ENCODE measurements at regions not wholly inside any gene's neighbourhood (a gene's known extent, or its start where the extent isn't known, plus 50 kb on each side); places are given as distances from the start of the nearest gene placed in this dataset.
A peak's percentile ranks its signal among the peaks of the same experiment; 100 is the strongest.
"Not testable (repeated sequence)": the region's sequence is repeated elsewhere in the genome, so short reads cannot be mapped to it uniquely, and the experiment has no call there.

GRCh38 chr2:221997683-221998082 lies 301.1 kb downstream of the PAX3 start:
- no peak for DNase-seq

- DNase-seq: no peak
Observed at GRCh38 chr2:221997100-221997499, 301.7 kb downstream of the PAX3 start.

- no peak for DNase-seq
Observed at GRCh38 chr2:221994926-221995325, 303.9 kb downstream of the PAX3 start.

GRCh38 chr2:221984376-221984775 lies 314.4 kb downstream of the PAX3 start:
- DNase-seq: not testable (repeated sequence)

- no peak for DNase-seq
Observed at GRCh38 chr2:221981912-221982470, 316.8 kb downstream of the PAX3 start.

GRCh38 chr2:221975151-221975550 lies 323.6 kb downstream of the PAX3 start:
- DNase-seq: no peak

- no peak for DNase-seq
Observed at GRCh38 chr2:221973902-221974301, 324.9 kb downstream of the PAX3 start.

- no peak for DNase-seq
Observed at GRCh38 chr2:221973502-221973901, 325.3 kb downstream of the PAX3 start.

GRCh38 chr2:221972813-221973478 lies 325.9 kb downstream of the PAX3 start:
- no peak for DNase-seq

GRCh38 chr2:221970389-221970788 lies 328.4 kb downstream of the PAX3 start:
- DNase-seq: no peak

GRCh38 chr2:221969830-221970144 lies 329.0 kb downstream of the PAX3 start:
- no peak for DNase-seq

- peak; percentile 10 to 42 for DNase-seq
Observed at GRCh38 chr2:221969087-221969829, 329.5 kb downstream of the PAX3 start.

GRCh38 chr2:221962186-221962585 lies 336.6 kb downstream of the PAX3 start:
- no peak for DNase-seq

- DNase-seq: peak in 1 of 2 experiments; percentile 13
Observed at GRCh38 chr2:221961561-221961960, 337.2 kb downstream of the PAX3 start.

GRCh38 chr2:221958224-221958623 lies 340.6 kb downstream of the PAX3 start:
- peak in 1 of 2 experiments; percentile 3 for DNase-seq

GRCh38 chr2:221948076-221948475 lies 350.7 kb downstream of the PAX3 start:
- DNase-seq: no peak

GRCh38 chr2:221944452-221944851 lies 354.3 kb downstream of the PAX3 start:
- not testable (repeated sequence) for DNase-seq

GRCh38 chr2:221943076-221943810 lies 355.6 kb downstream of the PAX3 start:
- DNase-seq: no peak

- DNase-seq: no peak
Observed at GRCh38 chr2:221931251-221931991, 359.3 kb upstream of the EPHA4 start.

GRCh38 chr2:221929259-221929658 lies 357.2 kb upstream of the EPHA4 start:
- no peak for DNase-seq

GRCh38 chr2:221926327-221926726 lies 354.2 kb upstream of the EPHA4 start:
- DNase-seq: no peak

GRCh38 chr2:221924576-221924975 lies 352.5 kb upstream of the EPHA4 start:
- DNase-seq: no peak

- no peak for DNase-seq
Observed at GRCh38 chr2:221915926-221916325, 343.8 kb upstream of the EPHA4 start.
